DOHH2 (cell line): ENCODE measurements at regions not wholly inside any gene's neighbourhood (a gene's known extent, or its start where the extent isn't known, plus 50 kb on each side); places are given as distances from the start of the nearest gene placed in this dataset.

Source experiments
- H3F3A ChIP-seq: fragments of 200-600 bp; sonication (generic), shearing (Covaris generic); 2 replicates; pipeline ENCODE4 v1.6.0; 2016; ENCODE audit warnings: antibody characterized with exemption, mild to moderate bottlenecking; ENCODE audit not compliant: control insufficient read depth, insufficient read depth
- H3K27ac ChIP-seq: fragments of 200-600 bp; sonication (generic); 2 replicates; pipeline ENCODE4 v1.5.1; 2014; ENCODE audit warnings: low read depth, mild to moderate bottlenecking, low read length, moderate library complexity
- H3K27me3 ChIP-seq: fragments of 200-600 bp; sonication (generic); 2 replicates; pipeline ENCODE4 v1.6.1; 2014; ENCODE audit warnings: mild to moderate bottlenecking, low read length, mixed read lengths; ENCODE audit not compliant: control insufficient read depth
- H3K36me3 ChIP-seq: fragments of 200-600 bp; sonication (generic); 2 replicates; pipeline ENCODE4 v1.6.1; 2014; ENCODE audit warnings: mild to moderate bottlenecking, low read length, moderate library complexity, mixed read lengths; ENCODE audit not compliant: control insufficient read depth
- H3K4me1 ChIP-seq: fragments of 200-600 bp; sonication (generic); 2 replicates; pipeline ENCODE4 v1.6.1; 2014; ENCODE audit warnings: mild to moderate bottlenecking, low read length, mixed read lengths; ENCODE audit not compliant: control insufficient read depth
- H3K4me2 ChIP-seq: fragments of 200-600 bp; sonication (generic); 2 replicates; pipeline ENCODE4 v1.6.0; 2014; ENCODE audit warnings: mild to moderate bottlenecking, low read length, moderate library complexity
- H3K4me3 ChIP-seq: fragments of 200-600 bp; sonication (generic); 2 replicates; pipeline ENCODE4 v1.5.1; 2014; ENCODE audit warnings: mild to moderate bottlenecking, low read length, mixed read lengths
- H3K79me2 ChIP-seq: fragments of 200-600 bp; sonication (generic); 2 replicates; pipeline ENCODE4 v1.6.1; 2014; ENCODE audit warnings: mild to moderate bottlenecking, low read length, mixed read lengths; ENCODE audit not compliant: control insufficient read depth
- H3K9me2 ChIP-seq: fragments of 200-600 bp; sonication (generic); replicated peaks from 2 replicates; pipeline ENCODE4 v1.6.1; 2014; ENCODE audit warnings: mild to moderate bottlenecking, low read length, mixed read lengths; ENCODE audit not compliant: control insufficient read depth
- H3K9me3 ChIP-seq: fragments of 200-600 bp; sonication (generic); 2 replicates; pipeline ENCODE4 v1.6.1; 2014; ENCODE audit warnings: antibody characterized with exemption, low read length, mixed read lengths; ENCODE audit not compliant: control insufficient read depth, insufficient read depth
- H4K20me1 ChIP-seq: fragments of 200-600 bp; sonication (generic); 2 replicates; pipeline ENCODE4 v1.6.0; 2014; ENCODE audit warnings: low read depth, mild to moderate bottlenecking, antibody characterized with exemption, low read length, moderate library complexity; ENCODE audit not compliant: control insufficient read depth, insufficient read depth
- CTCF ChIP-seq: fragments of 200-600 bp; sonication (generic); IDR thresholded peaks from one replicate; pipeline ENCODE4 v1.5.1; 2014; ENCODE audit warnings: antibody characterized with exemption, mild to moderate bottlenecking, low read depth, low read length; ENCODE audit not compliant: poor library complexity, severe bottlenecking
- EZH2phosphoT487 ChIP-seq: fragments of 200-600 bp; sonication (generic); IDR thresholded peaks from 2 replicates; pipeline ENCODE4 v1.6.1; 2017; ENCODE audit warnings: borderline replicate concordance, mild to moderate bottlenecking, antibody characterized with exemption, low read length, moderate library complexity, mixed read lengths

- no peaks in the 10 kb centered on the region for H3K79me2 ChIP-seq
- H3K36me3 ChIP-seq = no peaks in the 10 kb centered on the region
- no peaks in the 10 kb centered on the region for H4K20me1 ChIP-seq
- no peak overlapping the region for H3K4me3 ChIP-seq
- no peaks in the 10 kb centered on the region for H3K9me2 ChIP-seq
- no peaks in the 10 kb centered on the region for H3K27me3 ChIP-seq
- TF ChIP-seq EZH2phosphoT487 = no peak
- TF ChIP-seq CTCF = no peak
- H3K4me2 ChIP-seq = no peak overlapping the region
- no peaks in the 10 kb centered on the region for H3K9me3 ChIP-seq
- H3K4me1 ChIP-seq = no peaks in the 10 kb centered on the region
- H3F3A ChIP-seq = no peaks in the 10 kb centered on the region
- no peak overlapping the region for H3K27ac ChIP-seq
These were observed 134.3 kb upstream of the MAN1A1 start for GRCh38 chr6:119483908-119484307.

- Histone ChIP-seq H3K36me3 (no peaks in the 10 kb centered on the region), H3K27me3 (no peaks in the 10 kb centered on the region), H4K20me1 (no peaks in the 10 kb centered on the region), H3K9me3 (no peaks in the 10 kb centered on the region), H3K27ac (no peak overlapping the region), H3K4me1 (no peaks in the 10 kb centered on the region), H3K4me2 (no peak overlapping the region), H3K4me3 (no peak overlapping the region), H3K79me2 (no peaks in the 10 kb centered on the region), H3K9me2 (no peaks in the 10 kb centered on the region), H3F3A (no peaks in the 10 kb centered on the region)
- TF ChIP-seq EZH2phosphoT487 (no peak), CTCF (no peak)
These were observed 133.3 kb upstream of the MAN1A1 start for GRCh38 chr6:119482850-119483285.

- Histone ChIP-seq H3K4me1 (no peaks in the 10 kb centered on the region), H3K9me2 (no peaks in the 10 kb centered on the region), H3K27ac (no peak overlapping the region), H3K27me3 (no peaks in the 10 kb centered on the region), H3K36me3 (no peaks in the 10 kb centered on the region), H3F3A (no peaks in the 10 kb centered on the region), H4K20me1 (no peaks in the 10 kb centered on the region), H3K79me2 (no peaks in the 10 kb centered on the region), H3K4me3 (no peak overlapping the region), H3K9me3 (no peaks in the 10 kb centered on the region), H3K4me2 (no peak overlapping the region)
- TF ChIP-seq EZH2phosphoT487 (no peak), CTCF (no peak)
These were observed 132.4 kb upstream of the MAN1A1 start for GRCh38 chr6:119481976-119482375.
